ENCODE measurements at regions not wholly inside any gene's neighbourhood (a gene's known extent, or its start where the extent isn't known, plus 50 kb on each side); places are given as distances from the start of the nearest gene placed in this dataset.

DNA sequence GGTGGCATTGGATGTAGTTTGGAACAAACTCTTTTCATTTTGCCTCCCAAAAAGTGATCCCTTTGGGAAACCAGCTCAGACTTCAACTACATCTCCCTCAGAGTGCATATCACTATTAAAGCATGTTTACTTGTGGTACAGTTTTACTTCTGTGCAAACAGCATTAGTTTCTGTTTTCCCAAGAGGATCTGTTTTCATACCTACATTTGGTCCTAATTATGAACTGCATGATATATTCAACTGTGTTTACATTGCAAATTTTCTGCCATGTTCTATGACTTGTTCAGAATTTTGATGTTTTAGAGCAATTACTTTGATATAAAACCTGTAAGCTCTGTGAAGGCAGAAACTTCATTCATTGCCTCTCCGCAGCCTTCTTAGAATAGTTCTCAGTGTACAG is 681.5 kb upstream of the ACO1 start:
- Histone ChIP-seq H3K9ac (ENCODE audit: insufficient read length, low read depth) (no peak overlapping the region), H3K4me3 (ENCODE audit: insufficient read length, low read depth) (no peak overlapping the region), H3K27me3 (ENCODE audit: insufficient read depth, insufficient read length) (no peaks in the 10 kb centered on the region), H3K36me3 (ENCODE audit: insufficient read depth, insufficient read length, low read length) (no peaks in the 10 kb centered on the region), H3K9me3 (ENCODE audit: insufficient read depth, low read length) (no peaks in the 10 kb centered on the region), H3K4me1 (ENCODE audit: insufficient read depth, insufficient read length) (no peaks in the 10 kb centered on the region)
- no peak for DNase-seq (ENCODE audit: low read depth, low spot score)
- no peak for TF ChIP-seq ZNF274 (IDR thresholded peaks at IDR 0.05; ENCODE audit: low read depth, low read length)
- TF ChIP-seq SUZ12 (IDR thresholded peaks at IDR 0.05; ENCODE audit: extremely low read depth, insufficient read depth, insufficient read length): no peak
- TF ChIP-seq YY1 (IDR thresholded peaks at IDR 0.05; ENCODE audit: insufficient read depth, insufficient read length): no peak

DNA sequence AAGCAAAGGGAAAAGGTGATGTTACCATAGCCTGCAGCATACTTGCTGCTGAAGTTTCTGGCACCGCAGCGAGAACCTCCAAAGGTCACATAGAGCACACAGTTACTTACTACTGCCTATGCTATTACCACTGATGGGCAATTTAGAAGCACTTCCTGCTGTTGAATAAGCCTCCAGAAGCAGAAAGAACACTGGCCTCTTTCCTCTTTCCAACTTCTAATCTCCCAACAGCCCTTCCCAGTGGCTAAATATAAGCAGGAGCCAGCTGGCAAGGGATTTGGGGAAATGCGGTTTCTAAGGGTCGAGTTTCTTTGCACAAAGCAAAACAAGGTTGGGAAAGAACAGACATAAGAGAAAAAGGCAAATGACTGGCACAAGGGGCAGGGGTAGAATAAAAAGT is 669.2 kb upstream of the ACO1 start:
- no peaks in the 10 kb centered on the region for H3K9me3 ChIP-seq (ENCODE audit: insufficient read depth, low read length)
- no peaks in the 10 kb centered on the region for H3K4me1 ChIP-seq (ENCODE audit: insufficient read depth, insufficient read length)
- no peak overlapping the region for H3K9ac ChIP-seq (ENCODE audit: insufficient read length, low read depth)
- no peaks in the 10 kb centered on the region for H3K36me3 ChIP-seq (ENCODE audit: insufficient read depth, insufficient read length, low read length)
- no peak for DNase-seq (ENCODE audit: low read depth, low spot score)
- TF ChIP-seq YY1 (IDR thresholded peaks at IDR 0.05; ENCODE audit: insufficient read depth, insufficient read length): no peak
- no peak for TF ChIP-seq SUZ12 (IDR thresholded peaks at IDR 0.05; ENCODE audit: extremely low read depth, insufficient read depth, insufficient read length)
- TF ChIP-seq ZNF274 (IDR thresholded peaks at IDR 0.05; ENCODE audit: low read depth, low read length): no peak
- no peaks in the 10 kb centered on the region for H3K27me3 ChIP-seq (ENCODE audit: insufficient read depth, insufficient read length)
- H3K4me3 ChIP-seq (ENCODE audit: insufficient read length, low read depth): no peak overlapping the region

- no peaks in the 10 kb centered on the region for H3K9me3 ChIP-seq (ENCODE audit: insufficient read depth, low read length)
These were observed 665.2 kb upstream of the ACO1 start for GRCh38 chr9:31719262-31719661.

DNA sequence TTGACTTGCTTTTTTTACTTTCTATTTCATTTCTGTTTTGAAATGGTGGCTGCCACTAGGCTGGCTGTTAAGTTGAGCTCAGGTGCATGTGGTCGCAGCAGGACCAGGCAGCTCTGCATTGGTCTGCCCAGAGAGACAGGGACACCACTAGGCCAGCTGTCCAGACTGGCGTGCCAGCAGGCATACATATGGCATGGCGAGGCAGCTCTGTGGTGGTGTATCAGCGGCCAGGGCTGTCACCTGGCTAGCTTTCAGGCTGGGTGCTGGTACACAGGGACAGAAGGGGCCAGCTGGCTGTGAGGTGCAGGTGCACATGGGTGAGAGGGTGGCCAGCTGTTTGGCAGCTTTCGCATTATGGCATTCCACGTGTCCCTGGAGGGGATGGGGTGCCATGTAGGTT is 654.0 kb upstream of the ACO1 start:
- no peak for DNase-seq (ENCODE audit: low read depth, low spot score)
- H3K4me1 ChIP-seq (ENCODE audit: insufficient read depth, insufficient read length): peaks cover 2% of the 10 kb centered on the region

More at GRCh38 chr9:31719262-31719661, 665.2 kb upstream of the ACO1 start:
- Histone ChIP-seq H3K4me1 (ENCODE audit: insufficient read depth, insufficient read length) (no peaks in the 10 kb centered on the region), H3K36me3 (ENCODE audit: insufficient read depth, insufficient read length, low read length) (no peaks in the 10 kb centered on the region), H3K27me3 (ENCODE audit: insufficient read depth, insufficient read length) (no peaks in the 10 kb centered on the region), H3K4me3 (ENCODE audit: insufficient read length, low read depth) (no peak overlapping the region), H3K9ac (ENCODE audit: insufficient read length, low read depth) (no peak overlapping the region)
- DNase-seq (ENCODE audit: low read depth, low spot score): no peak
- TF ChIP-seq SUZ12 (IDR thresholded peaks at IDR 0.05; ENCODE audit: extremely low read depth, insufficient read depth, insufficient read length) (no peak), YY1 (IDR thresholded peaks at IDR 0.05; ENCODE audit: insufficient read depth, insufficient read length) (no peak), ZNF274 (IDR thresholded peaks at IDR 0.05; ENCODE audit: low read depth, low read length) (no peak)

DNA sequence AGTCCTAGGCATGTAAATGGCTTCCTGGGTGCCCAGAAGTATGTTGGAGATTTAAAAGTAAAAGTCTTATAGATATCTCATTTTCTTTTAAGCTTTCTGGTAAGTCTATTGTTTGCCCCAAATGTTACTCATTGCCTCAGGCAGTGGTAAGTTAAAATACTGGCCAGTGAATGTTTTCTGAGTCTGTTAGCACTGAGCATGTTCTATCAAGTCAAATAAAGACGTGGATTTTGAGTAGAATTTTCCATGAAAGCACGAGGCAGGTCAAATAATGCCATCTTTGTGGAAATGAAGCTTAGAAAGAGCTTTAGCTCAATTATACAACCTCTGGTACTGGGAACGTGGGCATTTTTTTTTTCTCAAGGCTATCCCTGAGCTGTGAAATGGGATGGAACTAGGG is 651.3 kb upstream of the ACO1 start:
- no peaks in the 10 kb centered on the region for H3K9me3 ChIP-seq (ENCODE audit: insufficient read depth, low read length)
- no peak overlapping the region for H3K9ac ChIP-seq (ENCODE audit: insufficient read length, low read depth)
- H3K4me1 ChIP-seq (ENCODE audit: insufficient read depth, insufficient read length): peaks cover 2% of the 10 kb centered on the region
- no peaks in the 10 kb centered on the region for H3K27me3 ChIP-seq (ENCODE audit: insufficient read depth, insufficient read length)
- no peak for DNase-seq (ENCODE audit: low read depth, low spot score)
- no peaks in the 10 kb centered on the region for H3K36me3 ChIP-seq (ENCODE audit: insufficient read depth, insufficient read length, low read length)
- TF ChIP-seq SUZ12 (IDR thresholded peaks at IDR 0.05; ENCODE audit: extremely low read depth, insufficient read depth, insufficient read length): no peak
- no peak for TF ChIP-seq YY1 (IDR thresholded peaks at IDR 0.05; ENCODE audit: insufficient read depth, insufficient read length)
- TF ChIP-seq ZNF274 (IDR thresholded peaks at IDR 0.05; ENCODE audit: low read depth, low read length): no peak
- no peak overlapping the region for H3K4me3 ChIP-seq (ENCODE audit: insufficient read length, low read depth)

More for the DNA sequence above, 654.0 kb upstream of the ACO1 start:
- no peaks in the 10 kb centered on the region for H3K36me3 ChIP-seq (ENCODE audit: insufficient read depth, insufficient read length, low read length)
- no peaks in the 10 kb centered on the region for H3K27me3 ChIP-seq (ENCODE audit: insufficient read depth, insufficient read length)
- TF ChIP-seq YY1 (IDR thresholded peaks at IDR 0.05; ENCODE audit: insufficient read depth, insufficient read length): no peak
- no peak for TF ChIP-seq SUZ12 (IDR thresholded peaks at IDR 0.05; ENCODE audit: extremely low read depth, insufficient read depth, insufficient read length)
- TF ChIP-seq ZNF274 (IDR thresholded peaks at IDR 0.05; ENCODE audit: low read depth, low read length): no peak
- no peak overlapping the region for H3K9ac ChIP-seq (ENCODE audit: insufficient read length, low read depth)
- no peaks in the 10 kb centered on the region for H3K9me3 ChIP-seq (ENCODE audit: insufficient read depth, low read length)
- no peak overlapping the region for H3K4me3 ChIP-seq (ENCODE audit: insufficient read length, low read depth)

DNA sequence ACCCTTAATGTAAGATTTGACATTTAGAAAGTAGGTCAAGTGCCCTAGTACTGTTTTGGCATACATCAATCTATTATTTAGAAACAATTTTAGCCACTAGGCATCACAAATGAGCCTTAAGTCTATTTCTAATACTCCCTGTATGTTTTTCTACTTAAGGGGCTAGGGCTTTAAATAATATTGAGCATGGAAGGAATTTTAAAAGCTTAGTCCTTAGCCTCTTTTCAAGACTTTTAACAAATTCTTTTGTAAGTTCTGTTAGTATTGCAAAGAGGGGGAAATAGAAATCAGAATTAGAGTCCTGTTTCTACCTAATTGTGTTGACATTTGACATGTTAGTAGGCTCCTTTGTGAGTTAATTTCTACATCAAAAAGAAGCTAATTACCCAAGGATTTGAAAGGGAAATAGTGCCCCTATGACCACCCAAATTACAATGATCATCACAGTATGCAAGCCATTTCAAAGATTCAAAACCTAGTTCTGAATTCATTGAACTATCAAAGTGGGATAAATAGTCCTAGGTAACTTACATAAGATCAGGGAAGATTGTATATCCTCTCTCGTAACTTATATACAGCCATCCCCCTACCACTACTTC is 647.8 kb upstream of the ACO1 start:
- Histone ChIP-seq H3K9me3 (ENCODE audit: insufficient read depth, low read length) (no peaks in the 10 kb centered on the region), H3K9ac (ENCODE audit: insufficient read length, low read depth) (no peak overlapping the region), H3K36me3 (ENCODE audit: insufficient read depth, insufficient read length, low read length) (no peaks in the 10 kb centered on the region), H3K27me3 (ENCODE audit: insufficient read depth, insufficient read length) (no peaks in the 10 kb centered on the region), H3K4me1 (ENCODE audit: insufficient read depth, insufficient read length) (peaks cover 2% of the 10 kb centered on the region), H3K4me3 (ENCODE audit: insufficient read length, low read depth) (no peak overlapping the region)
- no peak for TF ChIP-seq SUZ12 (IDR thresholded peaks at IDR 0.05; ENCODE audit: extremely low read depth, insufficient read depth, insufficient read length)
- no peak for TF ChIP-seq ZNF274 (IDR thresholded peaks at IDR 0.05; ENCODE audit: low read depth, low read length)
- TF ChIP-seq YY1 (IDR thresholded peaks at IDR 0.05; ENCODE audit: insufficient read depth, insufficient read length): no peak
- DNase-seq (ENCODE audit: low read depth, low spot score): peak; percentile 20

GRCh38 chr9:31740705-31741104 is 643.7 kb upstream of the ACO1 start:
- TF ChIP-seq YY1 (IDR thresholded peaks at IDR 0.05; ENCODE audit: insufficient read depth, insufficient read length) (no peak), ZNF274 (IDR thresholded peaks at IDR 0.05; ENCODE audit: low read depth, low read length) (no peak), SUZ12 (IDR thresholded peaks at IDR 0.05; ENCODE audit: extremely low read depth, insufficient read depth, insufficient read length) (no peak)
- no peaks in the 10 kb centered on the region for H3K9me3 ChIP-seq (ENCODE audit: insufficient read depth, low read length)
- no peak overlapping the region for H3K4me3 ChIP-seq (ENCODE audit: insufficient read length, low read depth)
- DNase-seq (ENCODE audit: low read depth, low spot score): no peak
- H3K36me3 ChIP-seq (ENCODE audit: insufficient read depth, insufficient read length, low read length): no peaks in the 10 kb centered on the region
- no peaks in the 10 kb centered on the region for H3K4me1 ChIP-seq (ENCODE audit: insufficient read depth, insufficient read length)
- H3K9ac ChIP-seq (ENCODE audit: insufficient read length, low read depth): no peak overlapping the region
- no peaks in the 10 kb centered on the region for H3K27me3 ChIP-seq (ENCODE audit: insufficient read depth, insufficient read length)

All from NT2/D1 (cell line).